Activated CD4-positive, alpha-beta T cell treated with anti-CD3 and anti-CD28 coated beads for 36 hours (primary cell): ENCODE measurements at regions not wholly inside any gene's neighbourhood (a gene's known extent, or its start where the extent isn't known, plus 50 kb on each side); places are given as distances from the start of the nearest gene placed in this dataset.

Experiments
- ATAC-seq: fragments of 200-7000 bp; cut with Tn5 transposase; one replicate; pipeline ENCODE4 v1.10.0; 2021; ENCODE audit warnings: mild to moderate bottlenecking, moderate library complexity
- CTCF ChIA-PET: fragments of 350-600 bp; sonication (Branson Sonifier 250); formaldehyde crosslinking; loops from one replicate; lab custom pipeline; 2021; ENCODE audit warnings: antibody characterized with exemption; lab: Charles Lee
- POLR2A ChIA-PET: fragments of 350-600 bp; sonication (Branson Sonifier 250); formaldehyde crosslinking; loops from one replicate; lab custom pipeline; 2021; ENCODE audit warnings: antibody characterized with exemption, inconsistent platforms; lab: Charles Lee
- DNase-seq: peaks from one replicate; pipeline ENCODE4 v3.0.0-alpha.2; 2020
- H3K27ac Mint-ChIP-seq: one replicate; pipeline ENCODE4 v1.8.0; 2021; ENCODE audit warnings: mixed read lengths
- H3K27me3 Mint-ChIP-seq: one replicate; pipeline ENCODE4 v1.8.0; 2021; ENCODE audit warnings: mixed read lengths
- H3K36me3 Mint-ChIP-seq: one replicate; pipeline ENCODE4 v1.8.0; 2021; ENCODE audit warnings: low read depth, mixed read lengths
- H3K4me1 Mint-ChIP-seq: one replicate; pipeline ENCODE4 v1.8.0; 2021; ENCODE audit warnings: mixed read lengths
- H3K4me3 Mint-ChIP-seq: one replicate; pipeline ENCODE4 v1.8.0; 2021; ENCODE audit warnings: mild to moderate bottlenecking, moderate library complexity, mixed read lengths
- H3K9me3 Mint-ChIP-seq: one replicate; pipeline ENCODE4 v1.8.0; 2021; ENCODE audit warnings: low read depth, mixed read lengths
- intact Hi-C, 2 experiments: fragments of 100-400 bp; cut with DNase I in 1 of 2; cut with micrococcal nuclease in 1 of 2; formaldehyde crosslinking; loops; one replicate each; pipeline versions ENCODE4 v1.14.2 to v1.15.1; 2022 to 2024; cut with DNase I, micrococcal nuclease

- intact Hi-C loops = no loop called here
- Mint-ChIP-seq H3K27me3 (peaks cover 4% of the 10 kb centered on the region), H3K36me3 (no peaks in the 10 kb centered on the region)
These were observed 270.9 kb downstream of the ACTL7B start for GRCh38 chr9:108584860-108585259.

DNA sequence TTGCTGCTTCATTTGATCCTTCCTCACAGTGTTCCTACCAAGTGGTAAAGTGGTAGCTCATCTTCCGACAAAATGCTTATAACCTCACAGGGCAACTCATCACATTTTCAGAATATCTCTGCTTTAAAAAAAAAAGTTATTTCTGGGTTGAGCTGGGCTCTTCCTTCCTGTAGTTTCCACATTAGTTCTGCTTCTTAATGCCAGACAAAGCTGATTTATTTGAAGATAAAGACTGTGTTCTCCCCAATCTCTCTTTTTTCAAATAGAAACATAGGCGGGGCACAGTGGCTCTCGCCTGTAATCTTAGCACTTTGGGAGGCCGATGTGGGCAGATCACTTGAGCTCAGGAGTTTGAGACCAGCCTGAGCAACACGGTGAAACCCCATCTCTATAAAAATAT lies 273.1 kb downstream of the ACTL7B start:
- POLR2A ChIA-PET = interaction anchor here (0.6 kb wide), 1 partner anchor 1104 kb away, joined by 3 read pairs; no protein-coding TSS in a partner anchor
- no peak for DNase-seq
- no peak for ATAC-seq
- intact Hi-C loops = no loop called here
- Mint-ChIP-seq H3K27ac (no peak overlapping the region), H3K36me3 (no peaks in the 10 kb centered on the region), H3K27me3 (peaks cover 4% of the 10 kb centered on the region), H3K4me3 (no peak overlapping the region), H3K4me1 (no peaks in the 10 kb centered on the region), H3K9me3 (no peaks in the 10 kb centered on the region)
- CTCF ChIA-PET = no interaction called here

More at GRCh38 chr9:108584860-108585259, 270.9 kb downstream of the ACTL7B start:
- Mint-ChIP-seq H3K27ac (no peak overlapping the region), H3K4me1 (no peaks in the 10 kb centered on the region), H3K4me3 (no peak overlapping the region), H3K9me3 (no peaks in the 10 kb centered on the region)
- ChIA-PET CTCF (no interaction called here), POLR2A (no interaction called here)
- ATAC-seq = no peak
- no peak for DNase-seq

GRCh38 chr9:108579757-108580439 lies 275.9 kb downstream of the ACTL7B start:
- Mint-ChIP-seq H3K4me3 (no peak overlapping the region), H3K36me3 (no peaks in the 10 kb centered on the region), H3K27ac (no peak overlapping the region), H3K9me3 (no peaks in the 10 kb centered on the region), H3K27me3 (peaks cover 4% of the 10 kb centered on the region), H3K4me1 (no peaks in the 10 kb centered on the region)
- DNase-seq (no peak), ATAC-seq (no peak)
- CTCF ChIA-PET = interaction anchor here (1.1 kb wide), 1 partner anchor 11 kb away, joined by 3 read pairs; no protein-coding TSS in a partner anchor
- intact Hi-C loops = no loop called here
- POLR2A ChIA-PET = no interaction called here

DNA sequence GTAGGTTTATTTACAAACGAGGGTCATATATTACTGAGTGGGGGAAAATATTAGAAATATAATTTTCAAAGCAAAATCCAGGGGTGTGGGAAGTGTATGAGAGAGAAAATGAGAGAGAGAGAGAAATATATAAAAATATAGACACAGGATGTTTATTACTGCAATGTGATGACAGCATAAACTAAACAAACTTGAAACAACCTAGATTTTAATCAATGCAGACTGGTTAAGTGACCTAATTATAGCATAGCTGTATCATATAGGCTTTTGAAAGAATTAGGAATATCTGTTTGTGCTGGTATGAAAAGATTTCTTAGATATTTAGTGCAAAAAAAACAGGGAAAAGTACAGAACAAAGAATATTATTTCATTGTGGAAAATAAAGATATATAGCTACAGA lies 280.5 kb downstream of the ACTL7B start:
- Mint-ChIP-seq H3K36me3 (no peaks in the 10 kb centered on the region), H3K27me3 (peaks cover 2% of the 10 kb centered on the region), H3K4me1 (no peaks in the 10 kb centered on the region), H3K4me3 (no peak overlapping the region), H3K27ac (no peak overlapping the region), H3K9me3 (no peaks in the 10 kb centered on the region)
- intact Hi-C loops = no loop called here
- DNase-seq = no peak
- no peak for ATAC-seq
- CTCF ChIA-PET = interaction anchor here (1.3 kb wide), 1 partner anchor 9 kb away, joined by 3 read pairs; no protein-coding TSS in a partner anchor
- POLR2A ChIA-PET = no interaction called here

- H3K9me3 Mint-ChIP-seq = no peaks in the 10 kb centered on the region
- no peak overlapping the region for H3K27ac Mint-ChIP-seq
- no peaks in the 10 kb centered on the region for H3K4me1 Mint-ChIP-seq
- intact Hi-C loops = loop anchor here (5.0 kb wide), 4 partner anchors 193 to 1432 kb away; no protein-coding TSS in a partner anchor
- H3K36me3 Mint-ChIP-seq = no peaks in the 10 kb centered on the region
- H3K27me3 Mint-ChIP-seq = peaks cover 6% of the 10 kb centered on the region
- H3K4me3 Mint-ChIP-seq = no peak overlapping the region
- ATAC-seq = no peak
- ChIA-PET POLR2A (no interaction called here), CTCF (interaction anchor here (0.6 to 0.7 kb wide), 2 partner anchors 40 to 1981 kb away, joined by 3 read pairs; no protein-coding TSS in a partner anchor)
- no peak for DNase-seq
These were observed 286.2 kb downstream of the ACTL7B start for GRCh38 chr9:108569624-108570023.

- H3K27ac Mint-ChIP-seq = no peak overlapping the region
- peaks cover 6% of the 10 kb centered on the region for H3K27me3 Mint-ChIP-seq
- intact Hi-C loops = loop anchor here (5.0 kb wide), 4 partner anchors 194 to 1431 kb away; no protein-coding TSS in a partner anchor
- POLR2A ChIA-PET = no interaction called here
- H3K36me3 Mint-ChIP-seq = no peaks in the 10 kb centered on the region
- H3K4me1 Mint-ChIP-seq = no peaks in the 10 kb centered on the region
- H3K9me3 Mint-ChIP-seq = no peaks in the 10 kb centered on the region
- DNase-seq = no peak
- no peak for ATAC-seq
- CTCF ChIA-PET = interaction anchor here (0.7 kb wide), 1 partner anchor 24 kb away, joined by 3 read pairs; no protein-coding TSS in a partner anchor
- H3K4me3 Mint-ChIP-seq = no peak overlapping the region
These were observed 287.7 kb downstream of the ACTL7B start for GRCh38 chr9:108568093-108568492.

GRCh38 chr9:108567571-108567970 lies 288.2 kb downstream of the ACTL7B start:
- POLR2A ChIA-PET = no interaction called here
- no peaks in the 10 kb centered on the region for H3K4me1 Mint-ChIP-seq

DNA sequence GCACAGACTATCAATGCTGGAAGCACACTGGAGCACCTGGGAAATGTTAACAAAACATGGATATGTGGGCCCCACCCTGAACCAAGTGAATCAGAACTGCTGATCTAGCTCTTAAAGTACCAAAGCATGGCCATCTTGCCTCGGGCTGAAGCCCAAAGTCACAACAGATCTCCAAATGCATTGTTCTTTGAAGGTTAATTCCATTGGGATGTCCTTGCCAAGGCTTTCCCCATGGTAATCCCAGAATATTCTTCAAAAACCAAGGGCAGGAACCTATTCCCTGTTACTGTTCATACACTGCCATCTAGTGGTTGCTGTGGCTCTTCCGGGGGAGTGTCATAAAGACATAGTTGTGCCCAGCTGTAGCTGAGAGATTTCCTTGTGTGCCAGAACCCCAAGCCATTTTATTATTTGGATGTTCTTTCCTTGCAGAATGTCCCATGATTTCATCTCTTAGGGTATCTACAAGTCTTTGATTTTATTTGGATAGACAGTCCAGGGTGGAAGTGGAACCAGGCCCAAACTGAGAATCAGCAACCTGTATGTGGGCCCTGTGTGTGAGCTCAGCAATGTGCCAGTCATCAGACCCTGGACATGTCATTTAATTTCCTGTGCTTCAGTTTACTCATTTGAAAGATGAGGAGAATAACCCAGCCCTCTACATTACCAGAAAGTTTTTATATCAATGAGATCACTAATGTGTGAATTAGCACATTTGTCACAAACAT lies 290.0 kb downstream of the ACTL7B start:
- H3K27ac Mint-ChIP-seq = no peak overlapping the region
- POLR2A ChIA-PET = no interaction called here
- intact Hi-C loops = loop anchor here (1.0 to 5.0 kb wide), 8 partner anchors 98 to 1429 kb away; no protein-coding TSS in a partner anchor
- peak; percentile 38 for DNase-seq
- ATAC-seq = no peak
- H3K9me3 Mint-ChIP-seq = no peaks in the 10 kb centered on the region
- H3K4me1 Mint-ChIP-seq = no peaks in the 10 kb centered on the region
- H3K27me3 Mint-ChIP-seq = peaks cover 4% of the 10 kb centered on the region
- H3K36me3 Mint-ChIP-seq = no peaks in the 10 kb centered on the region
- H3K4me3 Mint-ChIP-seq = no peak overlapping the region
- CTCF ChIA-PET = interaction anchor here (0.8 to 1.3 kb wide), 6 partner anchors 10 to 1143 kb away, joined by 3 to 7 read pairs (median 3); no protein-coding TSS in a partner anchor

More at GRCh38 chr9:108567571-108567970, 288.2 kb downstream of the ACTL7B start:
- H3K4me3 Mint-ChIP-seq = no peak overlapping the region
- DNase-seq = no peak
- H3K27me3 Mint-ChIP-seq = peaks cover 6% of the 10 kb centered on the region
- intact Hi-C loops = loop anchor here (5.0 kb wide), 4 partner anchors 195 to 1430 kb away; no protein-coding TSS in a partner anchor
- ATAC-seq = no peak
- H3K36me3 Mint-ChIP-seq = no peaks in the 10 kb centered on the region
- CTCF ChIA-PET = interaction anchor here (0.7 kb wide), 1 partner anchor 25 kb away, joined by 3 read pairs; no protein-coding TSS in a partner anchor
- H3K27ac Mint-ChIP-seq = no peak overlapping the region
- H3K9me3 Mint-ChIP-seq = no peaks in the 10 kb centered on the region

DNA sequence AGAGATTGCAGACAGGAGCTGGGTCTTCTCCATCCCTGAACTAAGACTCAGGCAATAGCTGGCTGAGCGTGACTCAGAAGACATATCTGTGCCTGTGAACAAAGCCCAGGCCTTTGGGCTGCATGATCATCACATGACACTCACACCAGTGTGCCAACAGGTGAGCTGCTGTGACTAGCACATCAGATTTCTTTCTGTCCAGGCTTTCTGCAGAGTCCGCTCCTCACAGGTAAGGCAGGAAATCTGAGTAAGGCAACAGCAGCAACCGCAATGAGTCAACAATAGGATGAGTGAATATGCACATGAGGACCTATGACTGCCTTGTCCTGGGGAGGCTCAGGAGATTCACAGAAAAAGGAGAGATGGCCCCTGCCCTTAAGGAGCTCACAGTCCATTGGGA lies 293.6 kb downstream of the ACTL7B start:
- DNase-seq (no peak), ATAC-seq (no peak)
- intact Hi-C loops = no loop called here
- no peaks in the 10 kb centered on the region for H3K36me3 Mint-ChIP-seq
- H3K27ac Mint-ChIP-seq = no peak overlapping the region
- POLR2A ChIA-PET = no interaction called here
- H3K4me3 Mint-ChIP-seq = no peak overlapping the region
- no peaks in the 10 kb centered on the region for H3K9me3 Mint-ChIP-seq
- no peaks in the 10 kb centered on the region for H3K4me1 Mint-ChIP-seq
- H3K27me3 Mint-ChIP-seq = no peaks in the 10 kb centered on the region
- CTCF ChIA-PET = interaction anchor here (0.5 to 0.6 kb wide), 3 partner anchors 13 to 1140 kb away, joined by 3 read pairs; no protein-coding TSS in a partner anchor

DNA sequence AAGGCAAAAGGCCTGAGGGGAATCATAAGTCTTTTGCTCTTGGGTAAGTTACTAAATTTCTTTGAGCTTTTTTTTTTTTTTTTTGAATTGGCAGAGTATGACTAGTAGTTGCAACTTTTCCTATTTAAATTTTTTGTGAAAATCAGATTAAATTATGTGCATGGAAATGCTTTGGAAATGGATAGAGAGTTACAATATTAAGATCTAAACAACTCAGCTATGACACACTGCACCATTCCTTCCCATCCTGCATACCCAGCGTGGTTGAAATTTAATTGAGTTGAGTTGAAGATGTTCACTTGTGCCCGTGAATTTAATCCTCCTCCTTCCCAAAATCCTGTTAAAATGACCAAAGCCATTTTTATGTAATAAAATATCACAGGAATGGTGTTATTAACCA lies 296.4 kb downstream of the ACTL7B start:
- ChIA-PET POLR2A (no interaction called here), CTCF (no interaction called here)
- intact Hi-C loops = no loop called here
- Mint-ChIP-seq H3K9me3 (no peaks in the 10 kb centered on the region), H3K27ac (no peak overlapping the region), H3K27me3 (no peaks in the 10 kb centered on the region), H3K4me1 (no peaks in the 10 kb centered on the region), H3K4me3 (no peak overlapping the region), H3K36me3 (no peaks in the 10 kb centered on the region)
- ATAC-seq (no peak), DNase-seq (no peak)

GRCh38 chr9:108554831-108555230 lies 301.0 kb downstream of the ACTL7B start:
- ChIA-PET CTCF (no interaction called here), POLR2A (no interaction called here)
- ATAC-seq (no peak), DNase-seq (no peak)
- intact Hi-C loops = no loop called here
- H3K4me3 Mint-ChIP-seq = no peak overlapping the region
- no peaks in the 10 kb centered on the region for H3K36me3 Mint-ChIP-seq
- no peaks in the 10 kb centered on the region for H3K27me3 Mint-ChIP-seq
- H3K27ac Mint-ChIP-seq = no peak overlapping the region
- H3K4me1 Mint-ChIP-seq = no peaks in the 10 kb centered on the region
- no peaks in the 10 kb centered on the region for H3K9me3 Mint-ChIP-seq
